Fibroblast of skin of right quadriceps (primary cell): ENCODE measurements at regions not wholly inside any gene's neighbourhood (a gene's known extent, or its start where the extent isn't known, plus 50 kb on each side); places are given as distances from the start of the nearest gene placed in this dataset.
"Not testable (repeated sequence)": the region's sequence is repeated elsewhere in the genome, so short reads cannot be mapped to it uniquely, and the experiment has no call there.

Experiments
- DNase-seq: peaks from one replicate; pipeline ENCODE4 v3.0.0-alpha.2; 2013

GRCh38 chr2:105691947-105692390, 52.7 kb upstream of the NCK2 start:
- DNase-seq: no peak

DNA sequence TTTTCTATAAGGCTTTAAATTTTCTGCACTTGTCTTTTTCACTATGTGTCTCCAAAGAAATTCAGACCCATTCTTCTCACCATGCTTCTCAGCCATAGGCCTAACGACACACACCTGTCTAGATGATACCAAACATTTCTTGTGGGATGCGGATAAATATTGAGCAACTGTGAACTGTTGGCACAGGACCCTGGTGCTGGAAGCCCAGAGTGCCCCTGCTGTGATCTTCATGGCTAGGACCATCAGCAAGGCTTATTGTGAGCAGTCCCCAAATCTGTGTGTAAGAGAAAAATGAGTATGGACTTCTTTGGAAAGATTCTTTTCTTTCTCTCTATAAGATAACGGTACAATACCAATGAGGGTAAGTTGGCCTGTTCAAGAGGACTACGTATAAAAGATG, 54.1 kb upstream of the NCK2 start:
- no peak for DNase-seq

DNA sequence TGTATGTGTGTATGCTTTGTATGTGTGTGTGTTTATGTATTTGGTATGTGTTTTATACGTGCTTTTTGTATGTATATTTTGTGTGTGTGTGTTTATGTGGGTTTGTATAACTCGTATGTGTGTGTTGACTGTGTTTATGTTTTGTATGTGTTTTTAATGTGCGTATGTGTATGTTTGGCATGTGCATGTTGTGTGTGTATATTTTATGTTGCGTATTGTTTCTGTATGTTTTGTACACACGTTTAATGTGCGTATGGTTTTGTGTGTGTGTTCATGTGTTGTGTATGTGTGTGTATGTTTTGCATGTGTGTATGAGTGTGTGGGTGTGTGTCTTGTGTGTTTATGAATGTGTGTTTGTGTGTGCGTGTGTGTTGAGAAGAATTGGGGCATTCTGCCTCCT, 55.2 kb upstream of the NCK2 start:
- no peak for DNase-seq

DNA sequence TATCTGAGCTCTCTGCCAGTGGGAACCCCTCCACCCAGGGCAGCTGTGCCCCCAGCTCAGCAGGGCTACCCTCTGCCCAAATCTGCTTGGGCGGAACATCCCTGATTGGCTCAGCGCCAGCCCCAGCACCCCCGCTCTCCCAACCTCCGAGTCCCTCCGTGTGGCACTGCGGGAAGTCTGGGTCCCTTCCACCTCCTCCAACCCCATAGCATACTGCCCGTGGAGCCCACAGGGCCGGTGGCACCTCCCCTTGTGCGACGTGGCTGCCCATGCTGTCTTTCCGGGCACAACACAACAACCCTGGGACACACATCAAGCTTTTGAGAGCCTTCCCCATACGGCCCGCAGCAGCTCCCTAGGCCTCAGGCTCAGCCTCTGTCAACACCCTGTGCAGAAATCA, 55.8 kb upstream of the NCK2 start:
- DNase-seq: no peak

- DNase-seq: no peak
These were observed 58.1 kb upstream of the NCK2 start for GRCh38 chr2:105686588-105686987.

GRCh38 chr2:105683011-105683492, 61.7 kb upstream of the NCK2 start:
- DNase-seq: no peak

GRCh38 chr2:105682401-105682800, 62.3 kb upstream of the NCK2 start:
- DNase-seq: no peak

DNA sequence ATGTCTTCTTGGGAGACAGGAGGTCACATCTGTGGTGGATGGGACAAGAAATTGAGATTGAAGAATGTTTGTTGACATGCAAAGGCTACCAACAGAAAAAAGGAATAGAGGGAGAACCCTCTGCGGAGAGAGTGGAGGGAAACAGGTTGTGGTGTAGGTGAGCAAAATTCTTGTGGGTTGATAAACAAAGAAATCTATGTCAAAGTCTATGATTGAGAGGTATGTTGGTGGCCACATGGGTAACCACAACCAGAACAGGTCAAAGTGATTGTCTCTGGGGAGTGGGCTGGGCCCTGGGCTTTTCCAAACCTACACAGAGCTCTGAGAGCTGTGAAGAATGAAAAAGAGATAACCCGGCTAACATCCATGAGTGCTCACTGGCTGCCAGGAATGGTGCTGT, 62.8 kb upstream of the NCK2 start:
- DNase-seq: no peak

DNA sequence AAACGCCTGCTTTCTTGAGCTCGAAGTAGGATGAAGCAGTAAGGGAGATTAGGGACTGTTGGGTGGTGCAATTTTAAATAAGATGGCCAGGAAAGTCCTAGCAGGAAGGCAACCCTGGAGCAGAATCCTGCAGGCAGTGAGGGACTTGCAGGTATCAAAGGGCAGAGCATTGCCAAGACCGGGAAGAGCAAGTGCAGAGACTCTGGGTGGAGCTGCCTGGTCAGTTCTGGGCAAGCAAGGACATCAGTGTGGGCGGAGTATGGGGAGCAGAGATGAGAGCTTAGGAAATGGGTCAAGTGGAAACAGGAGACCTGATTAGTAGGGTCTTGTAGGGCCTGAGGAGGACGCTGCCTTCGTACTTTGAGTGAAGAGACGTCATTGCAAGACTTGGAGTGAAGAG, 64.4 kb upstream of the NCK2 start:
- DNase-seq: no peak

DNA sequence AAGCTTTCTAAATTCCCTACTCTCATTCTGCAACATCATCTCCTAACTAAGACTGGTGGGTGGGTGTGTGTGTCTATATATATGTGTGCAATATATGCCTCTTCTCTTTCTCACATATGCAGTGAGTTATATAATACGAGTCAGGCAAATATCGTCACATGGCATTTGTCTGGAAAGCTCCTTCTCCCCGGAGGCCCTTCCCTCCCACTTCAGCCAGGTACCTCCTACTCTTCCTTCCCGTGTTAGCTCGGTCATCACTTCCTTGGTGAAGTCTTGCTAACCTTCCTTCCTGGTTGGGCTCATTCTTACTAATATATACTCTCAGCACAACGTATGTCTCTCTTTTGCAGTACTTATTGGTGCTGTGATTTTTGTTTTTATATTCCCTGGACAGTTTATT, 66.4 kb upstream of the NCK2 start:
- DNase-seq: no peak

GRCh38 chr2:105677901-105678300, 66.8 kb upstream of the NCK2 start:
- no peak for DNase-seq

DNA sequence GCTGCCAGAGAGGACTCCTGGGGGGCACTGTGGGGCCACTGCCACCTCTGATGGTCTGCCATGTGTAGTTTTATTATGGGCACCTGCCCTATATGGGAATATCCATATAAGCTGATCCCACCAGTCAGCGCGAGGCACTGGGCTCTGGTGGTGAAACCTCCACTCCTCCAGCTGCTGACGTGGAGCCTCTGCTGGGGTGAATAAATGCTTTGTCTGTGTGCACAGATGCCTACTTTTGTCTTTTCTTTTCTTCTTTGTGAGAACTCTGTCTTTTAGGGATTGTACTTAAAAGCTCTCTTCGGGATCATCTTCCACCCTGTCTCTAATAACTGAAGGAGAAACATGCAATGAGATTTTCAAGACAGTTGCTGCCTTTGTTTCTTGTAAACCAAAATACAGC, 68.9 kb upstream of the NCK2 start:
- no peak for DNase-seq

- DNase-seq: no peak
These were observed 69.7 kb upstream of the NCK2 start for GRCh38 chr2:105674859-105675541.

DNA sequence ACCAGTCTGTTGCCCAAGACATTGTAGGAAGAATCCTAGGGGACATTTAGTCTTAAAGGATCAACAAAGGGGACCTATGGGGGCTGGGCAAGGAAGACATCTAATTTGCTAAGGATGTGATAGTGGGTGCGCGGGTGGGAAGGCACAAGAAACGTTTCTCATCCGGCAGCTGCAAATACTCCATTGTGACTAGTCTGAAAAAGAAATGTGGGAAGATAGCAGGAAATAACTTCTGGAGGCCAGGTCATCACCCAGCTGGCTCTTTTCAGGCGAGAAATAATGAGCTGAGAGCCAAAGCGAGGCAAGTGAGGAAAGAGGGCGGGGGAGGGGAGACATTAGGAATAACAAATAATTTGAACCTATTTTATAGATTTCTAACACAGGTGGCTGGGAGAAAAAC, 70.3 kb upstream of the NCK2 start:
- no peak for DNase-seq

DNA sequence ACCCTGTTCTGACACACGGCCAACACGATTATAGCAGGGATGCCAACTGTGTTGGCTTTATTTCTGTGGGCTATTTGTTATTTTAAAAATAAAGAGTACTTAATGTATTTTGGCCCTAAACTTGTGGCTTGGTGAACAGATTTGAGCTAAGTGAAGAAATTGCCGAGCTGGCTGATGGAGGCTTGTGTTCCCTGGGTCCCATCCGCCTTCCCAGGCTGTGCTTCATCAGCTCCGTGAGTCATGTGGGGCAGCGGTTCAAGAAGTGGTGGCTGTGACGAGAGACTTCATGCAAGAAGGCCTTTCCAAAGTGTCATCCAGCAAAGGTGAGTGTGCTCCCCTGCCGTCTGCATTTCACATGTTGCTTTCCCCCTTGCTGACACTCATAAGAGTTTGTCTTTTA, 73.6 kb upstream of the NCK2 start:
- no peak for DNase-seq

- DNase-seq: no peak
These were observed 75.3 kb upstream of the NCK2 start for GRCh38 chr2:105669384-105669891.

DNA sequence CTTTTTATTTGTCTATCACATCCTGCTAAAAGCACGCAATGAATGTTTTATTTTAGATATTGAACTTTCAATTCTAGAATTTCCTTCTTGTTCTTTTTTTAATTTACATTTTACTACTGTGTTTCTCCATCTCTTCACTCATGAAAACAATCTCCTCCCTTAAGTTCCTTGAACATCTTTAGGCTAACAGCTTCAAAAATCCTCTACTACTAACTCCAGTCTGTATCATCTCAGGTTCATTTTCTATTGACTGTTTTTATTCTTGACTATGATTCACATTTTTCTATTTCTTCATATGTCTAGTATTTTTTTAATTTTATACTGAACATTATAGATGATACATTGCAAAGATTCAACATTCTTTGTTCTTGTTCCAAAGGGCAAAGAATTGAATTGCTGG, 79.2 kb upstream of the NCK2 start:
- no peak for DNase-seq

DNA sequence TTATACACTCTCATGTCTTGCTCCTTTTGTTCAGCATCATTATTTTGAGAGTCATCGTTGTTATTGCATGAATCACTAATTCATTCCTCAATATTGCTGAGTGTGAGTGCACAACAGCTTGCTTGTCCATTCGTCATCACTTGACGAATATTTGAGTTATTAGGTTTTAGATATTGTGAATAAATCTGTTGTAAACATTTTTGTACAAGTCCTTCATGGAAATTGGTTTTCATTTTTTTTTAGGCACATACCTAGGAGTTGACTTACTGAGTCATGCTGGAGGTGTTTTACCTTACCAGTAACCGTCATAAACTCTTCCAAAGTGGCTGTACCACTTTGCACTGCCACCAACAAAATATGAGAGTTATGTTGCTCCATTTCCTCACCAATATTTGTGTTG, 84.2 kb upstream of the NCK2 start:
- no peak for DNase-seq

- not testable (repeated sequence) for DNase-seq
These were observed 88.7 kb upstream of the NCK2 start for GRCh38 chr2:105655723-105656606.

DNA sequence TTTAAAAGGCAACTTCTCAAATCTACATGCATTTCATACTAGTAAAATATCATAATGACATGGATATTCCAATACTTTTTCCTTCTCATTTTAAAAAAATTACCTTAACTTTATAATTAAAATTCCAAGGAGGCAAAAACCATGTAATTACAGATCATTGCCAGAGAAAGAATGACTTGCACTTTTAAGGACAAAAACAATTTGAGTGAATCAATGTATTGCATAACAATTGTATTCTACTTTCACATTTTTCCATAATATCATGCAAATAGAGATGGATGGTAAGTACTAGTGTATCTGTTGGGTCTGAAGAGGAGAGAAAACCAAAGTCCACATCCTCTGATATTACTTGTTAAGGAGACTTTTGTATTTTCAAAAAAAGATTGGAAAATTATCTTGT, 89.5 kb upstream of the NCK2 start:
- no peak for DNase-seq

DNA sequence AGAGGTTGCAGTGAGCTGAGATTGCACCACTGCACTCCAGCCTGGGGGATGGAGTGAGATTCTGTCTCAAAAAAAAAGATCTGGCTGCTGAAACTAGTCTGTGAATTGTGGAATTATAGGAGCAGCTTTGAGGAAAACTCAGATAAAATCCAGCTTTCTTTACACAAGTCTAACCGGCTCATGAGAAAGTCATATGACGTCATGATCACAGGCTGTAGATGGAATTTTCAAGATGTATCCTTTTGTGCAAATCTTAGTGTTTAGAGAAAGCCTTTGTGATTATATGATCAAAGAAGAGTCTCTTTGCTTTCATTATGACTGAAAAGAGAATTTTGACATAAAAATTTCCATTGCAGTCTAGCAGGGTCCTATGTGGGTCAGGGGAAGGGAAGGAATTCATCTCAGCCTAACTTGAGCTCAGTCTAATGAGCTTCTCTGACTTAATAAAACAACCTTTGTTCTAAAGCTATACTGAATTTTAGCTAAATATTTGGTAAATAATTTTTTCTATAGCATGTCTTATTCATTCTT, 90.2 kb upstream of the NCK2 start:
- DNase-seq: no peak

DNA sequence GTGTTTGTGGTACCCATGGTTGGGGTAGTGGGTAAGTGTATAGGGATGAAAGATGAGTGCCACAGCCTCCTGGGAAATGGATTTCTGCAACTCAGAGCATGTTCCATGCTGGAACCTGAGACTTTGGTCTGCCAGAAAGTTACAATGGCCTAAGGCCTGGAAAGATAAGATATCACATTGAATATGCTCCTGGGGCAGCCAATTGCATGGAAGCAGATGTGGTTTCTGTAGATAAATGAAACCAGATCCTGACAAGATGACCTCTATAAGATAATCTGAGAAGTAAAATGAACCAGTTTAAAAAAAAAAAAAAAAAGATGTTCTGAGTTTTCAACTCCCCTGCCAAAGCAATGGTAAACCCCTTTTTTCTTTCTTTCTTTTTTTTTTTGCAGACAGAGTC, 91.4 kb upstream of the NCK2 start:
- no peak for DNase-seq

- no peak for DNase-seq
These were observed 92.5 kb upstream of the NCK2 start for GRCh38 chr2:105652014-105652796.
